Naive thymus-derived CD8-positive, alpha-beta T cell (primary cell): ENCODE measurements at regions not wholly inside any gene's neighbourhood (a gene's known extent, or its start where the extent isn't known, plus 50 kb on each side); places are given as distances from the start of the nearest gene placed in this dataset.
A peak's percentile ranks its signal among the peaks of the same experiment; 100 is the strongest.

Experiments
- ATAC-seq, 2 donors: fragments of 150-1000 bp; cut with Tn5 transposase in 1 of 2; sonication (Bioruptor Pico), chemical (Tn5 transposase) in 1 of 2; 1 replicate in 1 of 2; 2 replicates in 1 of 2; pipeline ENCODE4 v1.10.0; 2021; ENCODE audit warnings: mild to moderate bottlenecking in 2 of 2, moderate library complexity in 2 of 2
- POLR2A ChIA-PET: fragments of 350-600 bp; sonication (Branson Sonifier 250); formaldehyde crosslinking; loops from one replicate; lab custom pipeline; 2021; ENCODE audit warnings: antibody characterized with exemption; lab: Charles Lee
- DNase-seq, 10 donors: peaks; one replicate each; pipeline versions ENCODE4 v3.0.0 to v3.0.0-alpha.2; 2020 to 2022
- H3K27ac Mint-ChIP-seq, 10 donors: one replicate each; pipeline ENCODE4 v1.8.0; 2020 to 2022; ENCODE audit warnings: mild to moderate bottlenecking in 10 of 10, mixed read lengths in 10 of 10, moderate library complexity in 4 of 10, inconsistent platforms in 1 of 10
- H3K27me3 Mint-ChIP-seq, 5 donors: one replicate each; pipeline ENCODE4 v1.8.0; 2021 to 2022; ENCODE audit warnings: mixed read lengths in 5 of 5
- H3K36me3 Mint-ChIP-seq, 3 donors: one replicate each; pipeline ENCODE4 v1.8.0; 2020 to 2022; ENCODE audit warnings: mixed read lengths in 3 of 3, mild to moderate bottlenecking in 2 of 3, inconsistent platforms in 1 of 3
- H3K4me1 Mint-ChIP-seq, 4 donors: one replicate each; pipeline ENCODE4 v1.8.0; 2021 to 2022; ENCODE audit warnings: mixed read lengths in 4 of 4
- H3K4me3 Mint-ChIP-seq, 10 donors: one replicate each; pipeline ENCODE4 v1.8.0; 2020 to 2022; ENCODE audit warnings: mild to moderate bottlenecking in 10 of 10, mixed read lengths in 10 of 10, moderate library complexity in 6 of 10, inconsistent platforms in 1 of 10
- H3K9me3 Mint-ChIP-seq, 9 donors: one replicate each; pipeline ENCODE4 v1.8.0; 2020 to 2022; ENCODE audit warnings: mixed read lengths in 9 of 9, mild to moderate bottlenecking in 3 of 9, inconsistent platforms in 1 of 9, moderate library complexity in 1 of 9

GRCh38 chr7:46663025-46663424, 742.0 kb upstream of the IGFBP3 start:
- Mint-ChIP-seq H3K4me1 (no peaks in the 10 kb centered on the region), H3K27ac (no peak overlapping the region), H3K4me3 (no peak overlapping the region), H3K9me3 (peaks cover 0 to 13% (median 5%) of the 10 kb centered on the region in 9 donors), H3K27me3 (no peaks in the 10 kb centered on the region), H3K36me3 (no peaks in the 10 kb centered on the region)
- POLR2A ChIA-PET, result no interaction called here
- no peak for ATAC-seq
- no peak for DNase-seq

DNA sequence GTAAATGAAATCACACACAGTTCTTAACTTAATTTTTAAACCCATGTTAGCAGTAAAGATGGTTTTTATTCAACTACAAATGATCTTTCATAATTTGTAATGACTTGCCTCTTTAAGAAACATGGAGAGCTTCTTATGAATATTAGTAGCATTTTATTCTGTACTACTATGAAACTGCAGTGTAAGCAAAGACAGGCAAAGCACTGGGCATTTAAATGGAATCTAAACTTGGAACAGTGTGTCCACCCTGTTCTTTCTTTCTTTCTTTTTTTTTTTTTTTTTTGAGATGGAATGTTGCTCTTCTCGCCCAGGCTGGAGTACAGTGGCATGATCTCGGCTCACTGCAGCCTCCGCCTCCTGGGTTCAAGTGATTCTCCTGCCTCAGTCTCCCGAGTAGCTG, 740.4 kb upstream of the IGFBP3 start:
- POLR2A ChIA-PET, result no interaction called here
- Mint-ChIP-seq H3K27me3 (no peaks in the 10 kb centered on the region), H3K27ac (no peak overlapping the region), H3K36me3 (no peaks in the 10 kb centered on the region), H3K4me3 (no peak overlapping the region), H3K4me1 (no peaks in the 10 kb centered on the region), H3K9me3 (peaks cover 0 to 14% (median 5%) of the 10 kb centered on the region in 9 donors)
- DNase-seq, result no peak
- no peak for ATAC-seq

GRCh38 chr7:46660402-46660980, 739.4 kb upstream of the IGFBP3 start:
- Mint-ChIP-seq H3K9me3 (peaks cover 0 to 14% (median 4%) of the 10 kb centered on the region in 9 donors), H3K36me3 (no peaks in the 10 kb centered on the region), H3K27ac (no peak overlapping the region), H3K4me1 (no peaks in the 10 kb centered on the region), H3K27me3 (no peaks in the 10 kb centered on the region), H3K4me3 (no peak overlapping the region)
- ATAC-seq (no peak), DNase-seq (no peak)
- POLR2A ChIA-PET, result no interaction called here

GRCh38 chr7:46658281-46658680, 737.2 kb upstream of the IGFBP3 start:
- no peak overlapping the region for H3K27ac Mint-ChIP-seq
- H3K4me3 Mint-ChIP-seq, result no peak overlapping the region
- H3K4me1 Mint-ChIP-seq, result no peaks in the 10 kb centered on the region
- H3K27me3 Mint-ChIP-seq, result no peaks in the 10 kb centered on the region
- H3K9me3 Mint-ChIP-seq, result peaks cover 0 to 14% (median 2%) of the 10 kb centered on the region in 9 donors
- DNase-seq, result no peak
- ATAC-seq, result no peak
- POLR2A ChIA-PET, result no interaction called here
- H3K36me3 Mint-ChIP-seq, result no peaks in the 10 kb centered on the region

GRCh38 chr7:46654546-46655443, 733.7 kb upstream of the IGFBP3 start:
- ATAC-seq (no peak), DNase-seq (no peak)
- Mint-ChIP-seq H3K4me3 (no peak overlapping the region), H3K36me3 (no peaks in the 10 kb centered on the region), H3K9me3 (peaks cover 0 to 21% (median 5%) of the 10 kb centered on the region in 9 donors), H3K27me3 (no peaks in the 10 kb centered on the region), H3K4me1 (no peaks in the 10 kb centered on the region), H3K27ac (no peak overlapping the region)
- POLR2A ChIA-PET, result no interaction called here

- POLR2A ChIA-PET, result no interaction called here
- DNase-seq, result no peak
- no peaks in the 10 kb centered on the region for H3K27me3 Mint-ChIP-seq
- no peak overlapping the region for H3K27ac Mint-ChIP-seq
- peaks cover 0 to 1% (median 0%) of the 10 kb centered on the region in 3 donors for H3K36me3 Mint-ChIP-seq
- H3K9me3 Mint-ChIP-seq, result peaks cover 0 to 22% (median 5%) of the 10 kb centered on the region in 9 donors
- H3K4me3 Mint-ChIP-seq, result no peak overlapping the region
- no peak for ATAC-seq
- H3K4me1 Mint-ChIP-seq, result no peaks in the 10 kb centered on the region
Measured at GRCh38 chr7:46653848-46654247, 732.8 kb upstream of the IGFBP3 start.

GRCh38 chr7:46652317-46652716, 731.2 kb upstream of the IGFBP3 start:
- ATAC-seq (no peak), DNase-seq (no peak)
- Mint-ChIP-seq H3K4me3 (no peak overlapping the region), H3K27ac (no peak overlapping the region), H3K9me3 (peaks cover 0 to 29% (median 5%) of the 10 kb centered on the region in 9 donors), H3K27me3 (peaks cover 0 to 4% (median 0%) of the 10 kb centered on the region in 5 donors), H3K36me3 (peaks cover 0 to 5% (median 0%) of the 10 kb centered on the region in 3 donors), H3K4me1 (no peaks in the 10 kb centered on the region)
- POLR2A ChIA-PET, result no interaction called here

DNA sequence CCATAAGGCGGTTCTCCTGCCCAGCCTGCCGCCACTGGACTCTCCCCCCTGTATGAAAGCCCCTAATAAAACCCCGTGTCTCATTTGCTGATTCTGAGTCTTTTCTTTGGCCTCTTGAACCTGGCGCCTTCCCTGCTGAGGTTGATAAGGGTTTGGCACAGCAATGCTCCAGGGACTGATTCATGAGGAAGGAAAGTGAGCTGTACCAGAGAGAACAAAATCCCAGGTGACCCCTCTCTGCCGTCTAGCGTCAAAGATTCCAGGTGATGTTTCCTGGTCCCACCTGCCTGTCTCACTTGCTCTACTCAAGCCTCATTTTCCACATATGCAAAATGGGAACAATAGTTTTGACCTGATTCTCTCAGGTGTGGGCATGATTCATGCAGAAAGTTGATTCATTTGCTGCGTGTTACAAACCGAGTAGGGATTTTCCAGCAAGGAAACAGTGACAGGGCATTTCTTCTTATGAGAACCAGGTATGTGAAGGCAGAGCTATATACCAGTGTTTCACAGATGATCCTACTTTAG, 730.6 kb upstream of the IGFBP3 start:
- Mint-ChIP-seq H3K36me3 (peaks cover 0 to 9% (median 0%) of the 10 kb centered on the region in 3 donors), H3K27ac (no peak overlapping the region), H3K4me1 (no peaks in the 10 kb centered on the region), H3K9me3 (peaks cover 0 to 27% (median 5%) of the 10 kb centered on the region in 9 donors), H3K27me3 (peaks cover 0 to 4% (median 0%) of the 10 kb centered on the region in 5 donors), H3K4me3 (no peak overlapping the region)
- ATAC-seq (no peak), DNase-seq (no peak)
- POLR2A ChIA-PET, result no interaction called here

- POLR2A ChIA-PET, result no interaction called here
Measured at GRCh38 chr7:46651070-46651469, 730.0 kb upstream of the IGFBP3 start.

GRCh38 chr7:46649876-46650275, 728.8 kb upstream of the IGFBP3 start:
- no peak for ATAC-seq
- POLR2A ChIA-PET, result no interaction called here
- Mint-ChIP-seq H3K9me3 (peaks cover 0 to 25% (median 8%) of the 10 kb centered on the region in 9 donors), H3K27ac (no peak overlapping the region), H3K4me3 (no peak overlapping the region), H3K27me3 (peaks cover 0 to 4% (median 0%) of the 10 kb centered on the region in 5 donors), H3K4me1 (no peaks in the 10 kb centered on the region), H3K36me3 (peaks cover 0 to 9% (median 0%) of the 10 kb centered on the region in 3 donors)
- no peak for DNase-seq

More at GRCh38 chr7:46651070-46651469, 730.0 kb upstream of the IGFBP3 start:
- DNase-seq (no peak), ATAC-seq (no peak)
- H3K36me3 Mint-ChIP-seq, result peaks cover 0 to 9% (median 0%) of the 10 kb centered on the region in 3 donors
- H3K27me3 Mint-ChIP-seq, result peaks cover 0 to 4% (median 0%) of the 10 kb centered on the region in 5 donors
- H3K27ac Mint-ChIP-seq, result no peak overlapping the region
- H3K4me1 Mint-ChIP-seq, result no peaks in the 10 kb centered on the region
- H3K9me3 Mint-ChIP-seq, result peaks cover 0 to 26% (median 8%) of the 10 kb centered on the region in 9 donors
- H3K4me3 Mint-ChIP-seq, result no peak overlapping the region

- POLR2A ChIA-PET, result no interaction called here
- Mint-ChIP-seq H3K36me3 (no peaks in the 10 kb centered on the region), H3K9me3 (peaks cover 0 to 29% (median 3%) of the 10 kb centered on the region in 9 donors), H3K27me3 (no peaks in the 10 kb centered on the region), H3K27ac (peak overlapping the region in 1 of 10 donors; percentile 6), H3K4me3 (no peak overlapping the region), H3K4me1 (no peaks in the 10 kb centered on the region)
- DNase-seq (peak in 1 of 10 donors; percentile 35), ATAC-seq (no peak)
Measured at GRCh38 chr7:46637793-46638735, 717.0 kb upstream of the IGFBP3 start.

- Mint-ChIP-seq H3K4me3 (no peak overlapping the region), H3K4me1 (no peaks in the 10 kb centered on the region), H3K27me3 (no peaks in the 10 kb centered on the region), H3K36me3 (no peaks in the 10 kb centered on the region), H3K27ac (no peak overlapping the region), H3K9me3 (peaks cover 0 to 29% (median 6%) of the 10 kb centered on the region in 9 donors)
- DNase-seq (no peak), ATAC-seq (no peak)
- POLR2A ChIA-PET, result interaction anchor here (0.6 kb wide), 1 partner anchor 182 kb away, joined by 3 read pairs; no protein-coding TSS in a partner anchor
Measured at GRCh38 chr7:46636022-46636421, 715.0 kb upstream of the IGFBP3 start.
